HCT116 (cell line): ENCODE measurements at regions not wholly inside any gene's neighbourhood (a gene's known extent, or its start where the extent isn't known, plus 50 kb on each side); places are given as distances from the start of the nearest gene placed in this dataset.

ENCODE experiments used
- ATAC-seq: fragments of 200-7000 bp; cut with Tn5 transposase; 2 replicates; pipeline ENCODE4 v1.9.1; 2020; ENCODE audit warnings: mild to moderate bottlenecking, moderate library complexity
- BruUV-seq: library from RNA; stranded (reverse); fragments of 400-500 nt; replicated peaks from 2 replicates; lab custom pipeline; 2021; lab: Mats Ljungman, UMichigan
- CTCF ChIA-PET: fragments of 300-600 bp; sonication (Branson Sonifier 250); formaldehyde crosslinking; loops from one replicate; lab custom pipeline; 2021; ENCODE audit warnings: antibody characterized with exemption; lab: Charles Lee
- POLR2A ChIA-PET: fragments of 300-600, 350-600 bp; sonication (Branson Sonifier 250); formaldehyde crosslinking; loops from one replicate; lab custom pipeline; 2021; ENCODE audit warnings: antibody characterized with exemption; lab: Charles Lee
- RAD21 ChIA-PET, 2 experiments: fragments of 300-600 bp; sonication (Branson Sonifier 250); formaldehyde crosslinking; loops; one replicate each; lab custom pipeline; 2023; ENCODE audit warnings: low total read pairs in 2 of 2; ENCODE audit not compliant: uncharacterized antibody in 2 of 2, unreplicated experiment in 2 of 2, low non-redundant PET in 1 of 2; lab: Charles Lee
- DNase-seq: peaks from one replicate; pipeline ENCODE4 v3.0.0-alpha.2; 2010; ENCODE audit warnings: low read depth, low spot score
- H2AFZ ChIP-seq: fragments of 200-600 bp; shearing (Covaris generic), sonication (generic); 2 replicates; pipeline ENCODE4 v1.6.1; 2017; ENCODE audit warnings: low read depth, mixed run types, mixed read lengths, antibody characterized with exemption, low read length; ENCODE audit not compliant: poor library complexity, severe bottlenecking
- H3K27ac ChIP-seq: 2 replicates; pipeline ENCODE4 v1.5.1; 2012; ENCODE audit warnings: low read depth, low read length
- H3K27me3 ChIP-seq: fragments of 200-600 bp; sonication (generic); 2 replicates; pipeline ENCODE4 v1.6.1; 2016; ENCODE audit warnings: mixed run types, low read length, mixed read lengths; ENCODE audit not compliant: insufficient read depth
- H3K36me3 ChIP-seq, 2 experiments: fragments of 200-500 bp in 1 of 2; fragments of 200-600 bp in 1 of 2; sonication (Bioruptor generic) in 1 of 2; sonication (generic) in 1 of 2; 2 replicates each; pipeline versions ENCODE4 v1.5.1 to v1.6.1; 2014 to 2016; ENCODE audit warnings: low read length in 2 of 2, inconsistent platforms in 1 of 2, mixed read lengths in 1 of 2, mixed run types in 1 of 2; ENCODE audit not compliant: insufficient read depth in 2 of 2, control insufficient read depth in 1 of 2
- H3K4me1 ChIP-seq, 2 experiments: fragments of 200-600 bp in 1 of 2; sonication (generic) in 1 of 2; 2 replicates each; pipeline versions ENCODE4 v1.5.1 to v1.6.1; 2012 to 2017; ENCODE audit warnings: low read length in 2 of 2, inconsistent platforms in 1 of 2, mild to moderate bottlenecking in 1 of 2, mixed read lengths in 1 of 2, mixed run types in 1 of 2, moderate library complexity in 1 of 2; ENCODE audit not compliant: insufficient read depth in 2 of 2, control insufficient read depth in 1 of 2
- H3K4me2 ChIP-seq: fragments of 200-600 bp; sonication (generic); 2 replicates; pipeline ENCODE4 v1.6.1; 2017; ENCODE audit warnings: mixed run types, low read length, mixed read lengths
- H3K4me3 ChIP-seq, 2 experiments: fragments of 200-600 bp in 1 of 2; sonication (generic) in 1 of 2; replicated peaks in 1 of 2; 2 replicates each; pipeline ENCODE4 v1.5.1; 2011 to 2016; ENCODE audit warnings: low read length in 2 of 2, control low read depth in 1 of 2, low read depth in 1 of 2, mild to moderate bottlenecking in 1 of 2, mixed read lengths in 1 of 2, mixed run types in 1 of 2
- H3K79me2 ChIP-seq: fragments of 200-600 bp; sonication (generic); 2 replicates; pipeline ENCODE4 v1.6.1; 2017; ENCODE audit warnings: mild to moderate bottlenecking, mixed run types, low read length, moderate library complexity, mixed read lengths; ENCODE audit not compliant: insufficient read depth
- H3K9ac ChIP-seq: fragments of 200-600 bp; sonication (generic); 2 replicates; pipeline ENCODE4 v1.6.1; 2016; ENCODE audit warnings: low read length, mixed read lengths
- H3K9me2 ChIP-seq: fragments of 200-600 bp; sonication (generic), shearing (Covaris generic); 2 replicates; pipeline ENCODE4 v1.6.1; 2017; ENCODE audit warnings: mixed run types, mild to moderate bottlenecking, moderate library complexity; ENCODE audit not compliant: insufficient read depth
- H3K9me3 ChIP-seq, 2 experiments: fragments of 200-500 bp in 1 of 2; fragments of 200-600 bp in 1 of 2; sonication (Bioruptor generic) in 1 of 2; sonication (generic) in 1 of 2; 2 replicates each; pipeline ENCODE4 v1.6.1; 2014 to 2017; ENCODE audit warnings: low read length in 2 of 2, mixed read lengths in 2 of 2, inconsistent platforms in 1 of 2, low read depth in 1 of 2, mild to moderate bottlenecking in 1 of 2, mixed run types in 1 of 2, moderate library complexity in 1 of 2; ENCODE audit not compliant: control insufficient read depth in 1 of 2, insufficient read depth in 1 of 2
- H4K20me1 ChIP-seq: fragments of 200-600 bp; sonication (generic), shearing (Covaris generic); 2 replicates; pipeline ENCODE4 v1.6.1; 2017; ENCODE audit warnings: mixed run types, mild to moderate bottlenecking, moderate library complexity; ENCODE audit not compliant: insufficient read depth
- CEBPB ChIP-seq: IDR thresholded peaks from 2 replicates; pipeline ENCODE4 v1.6.1; 2012; ENCODE audit warnings: low read depth
- ELF1 ChIP-seq: IDR thresholded peaks from 2 replicates; pipeline ENCODE4 v1.6.1; 2012; ENCODE audit warnings: low read depth, borderline replicate concordance
- EZH2 ChIP-seq: fragments of 200-600 bp; sonication (generic); IDR thresholded peaks from 2 replicates; pipeline ENCODE4 v1.6.1; 2017; ENCODE audit warnings: antibody characterized with exemption, mixed run types
- EZH2phosphoT487 ChIP-seq: fragments of 200-600 bp; IDR thresholded peaks from 2 replicates; pipeline ENCODE4 v1.6.1; 2018; ENCODE audit warnings: antibody characterized with exemption, borderline replicate concordance
- POLR2A ChIP-seq: IDR thresholded peaks from 2 replicates; pipeline ENCODE4 v1.7.0; 2011; ENCODE audit warnings: borderline replicate concordance; ENCODE audit not compliant: insufficient read depth, insufficient read length; ENCODE audit errors: extremely low read depth
- POLR2AphosphoS5 ChIP-seq: IDR thresholded peaks from 2 replicates; pipeline ENCODE4 v1.6.1; 2011; ENCODE audit warnings: mild to moderate bottlenecking, low read depth, low read length, moderate library complexity
- SIN3A ChIP-seq: IDR thresholded peaks from 2 replicates; pipeline ENCODE4 v1.6.1; 2012; ENCODE audit warnings: low read depth
- SRF ChIP-seq: IDR thresholded peaks from 2 replicates; pipeline ENCODE4 v1.6.1; 2012; ENCODE audit warnings: low read depth
- YY1 ChIP-seq: IDR thresholded peaks from 2 replicates; pipeline ENCODE4 v1.6.1; 2011; ENCODE audit warnings: low read length, low read depth, moderate library complexity, mild to moderate bottlenecking; ENCODE audit not compliant: insufficient replicate concordance; ENCODE audit errors: extremely low read depth
- ZNF274 ChIP-seq: fragments of 200-500 bp; sonication (Bioruptor generic); IDR thresholded peaks from 2 replicates; pipeline ENCODE4 v1.6.1; 2014; ENCODE audit warnings: mild to moderate bottlenecking, low read depth, low read length, inconsistent platforms
- intact Hi-C: fragments of 100-400 bp; cut with micrococcal nuclease; formaldehyde crosslinking; loops from 2 replicates; pipeline ENCODE4 v1.10.0; 2022
- TF ChIP-seq, protein P1 (sequence below): IDR thresholded peaks from 2 replicates; pipeline ENCODE4 v1.6.1; 2012
- TF ChIP-seq, protein P2 (sequence below), 3 experiments: fragments of 200-600 bp in 1 of 3; sonication (generic) in 1 of 3; IDR thresholded peaks in 2 of 3; conservative IDR thresholded peaks in 1 of 3; 2 replicates each; pipeline ENCODE4 v1.5.1; 2012 to 2017; ENCODE audit warnings: low read depth in 2 of 3, low read length in 2 of 3, antibody characterized with exemption in 1 of 3, borderline replicate concordance in 1 of 3, control low read depth in 1 of 3, mild to moderate bottlenecking in 1 of 3, mixed read lengths in 1 of 3, mixed run types in 1 of 3, moderate library complexity in 1 of 3; ENCODE audit not compliant: insufficient read depth in 1 of 3

DNA sequence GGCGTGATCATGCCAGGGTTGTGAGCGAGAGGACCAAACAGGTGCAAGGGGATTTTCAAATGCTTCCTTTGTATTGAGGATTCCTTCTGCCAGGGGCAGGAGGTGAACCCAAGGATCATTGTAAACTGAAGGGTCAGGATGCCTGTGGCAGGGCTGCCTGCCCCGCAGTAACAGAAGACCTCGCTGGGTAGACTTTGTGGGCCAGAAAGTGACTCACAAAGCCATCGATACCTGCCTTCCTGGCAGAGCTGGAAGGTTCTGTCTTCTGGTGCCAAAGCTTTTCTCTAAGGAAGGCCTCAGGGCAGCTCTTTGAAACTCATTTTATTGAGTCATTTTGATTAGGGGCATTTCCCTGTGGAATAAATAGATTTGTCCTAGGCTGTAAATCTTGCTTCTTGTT lies 223.4 kb downstream of the ICE1 start:
- no peaks in the 10 kb centered on the region for H3K36me3 ChIP-seq
- intact Hi-C loops, result no loop called here
- H3K27ac ChIP-seq, result no peak overlapping the region
- no peaks in the 10 kb centered on the region for H3K9me2 ChIP-seq
- H3K4me3 ChIP-seq, result no peak overlapping the region
- H3K4me1 ChIP-seq, result no peaks in the 10 kb centered on the region; a peak in 1 of 4 replicates
- ChIA-PET POLR2A (no interaction called here), RAD21 (no interaction called here), CTCF (no interaction called here)
- no peak overlapping the region for H3K9ac ChIP-seq
- TF ChIP-seq ELF1, result no peak
- no peak for TF ChIP-seq CEBPB
- no peak for TF ChIP-seq YY1
- TF ChIP-seq, protein P1, sequence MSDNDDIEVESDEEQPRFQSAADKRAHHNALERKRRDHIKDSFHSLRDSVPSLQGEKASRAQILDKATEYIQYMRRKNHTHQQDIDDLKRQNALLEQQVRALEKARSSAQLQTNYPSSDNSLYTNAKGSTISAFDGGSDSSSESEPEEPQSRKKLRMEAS, result no peak
- no peak for TF ChIP-seq SIN3A
- TF ChIP-seq, protein P2, sequence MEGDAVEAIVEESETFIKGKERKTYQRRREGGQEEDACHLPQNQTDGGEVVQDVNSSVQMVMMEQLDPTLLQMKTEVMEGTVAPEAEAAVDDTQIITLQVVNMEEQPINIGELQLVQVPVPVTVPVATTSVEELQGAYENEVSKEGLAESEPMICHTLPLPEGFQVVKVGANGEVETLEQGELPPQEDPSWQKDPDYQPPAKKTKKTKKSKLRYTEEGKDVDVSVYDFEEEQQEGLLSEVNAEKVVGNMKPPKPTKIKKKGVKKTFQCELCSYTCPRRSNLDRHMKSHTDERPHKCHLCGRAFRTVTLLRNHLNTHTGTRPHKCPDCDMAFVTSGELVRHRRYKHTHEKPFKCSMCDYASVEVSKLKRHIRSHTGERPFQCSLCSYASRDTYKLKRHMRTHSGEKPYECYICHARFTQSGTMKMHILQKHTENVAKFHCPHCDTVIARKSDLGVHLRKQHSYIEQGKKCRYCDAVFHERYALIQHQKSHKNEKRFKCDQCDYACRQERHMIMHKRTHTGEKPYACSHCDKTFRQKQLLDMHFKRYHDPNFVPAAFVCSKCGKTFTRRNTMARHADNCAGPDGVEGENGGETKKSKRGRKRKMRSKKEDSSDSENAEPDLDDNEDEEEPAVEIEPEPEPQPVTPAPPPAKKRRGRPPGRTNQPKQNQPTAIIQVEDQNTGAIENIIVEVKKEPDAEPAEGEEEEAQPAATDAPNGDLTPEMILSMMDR (IDR thresholded peaks at IDR 0.05 in 2 of 3, conservative IDR thresholded peaks at IDR 0.05 in 1 of 3; ENCODE audit: borderline replicate concordance in 1 of 3, insufficient read depth in 1 of 3, low read depth in 2 of 3, low read length in 2 of 3), result no peak
- TF ChIP-seq POLR2A, result no peak
- no peak for TF ChIP-seq EZH2phosphoT487
- no peak for ATAC-seq
- peaks cover 28% of the 10 kb centered on the region for H3K27me3 ChIP-seq
- H4K20me1 ChIP-seq, result no peaks in the 10 kb centered on the region
- no peak for DNase-seq
- H3K9me3 ChIP-seq, result no peaks in the 10 kb centered on the region
- no peak overlapping the region for H3K4me2 ChIP-seq
- no peaks in the 10 kb centered on the region for H3K79me2 ChIP-seq
- no TSS peak for BruUV-seq
- no peak overlapping the region for H2AFZ ChIP-seq

DNA sequence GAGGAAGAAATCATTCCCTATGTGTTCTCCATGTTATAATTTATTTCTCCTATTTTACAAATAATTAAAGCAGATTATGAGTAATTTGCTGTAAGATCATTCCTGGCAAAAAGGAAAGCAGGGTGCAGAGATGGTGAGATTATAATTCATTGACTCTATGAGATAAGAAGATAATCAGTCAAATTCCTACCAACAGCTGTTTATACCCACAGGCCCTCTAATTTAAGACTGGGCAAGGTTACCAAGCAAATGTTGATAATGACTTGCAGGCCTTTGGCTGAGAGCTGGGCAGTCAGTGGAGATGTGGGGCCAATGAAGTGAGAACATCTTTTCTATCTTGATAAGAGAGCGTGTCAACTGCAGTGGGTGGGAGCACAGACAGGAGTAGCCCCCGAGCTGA lies 222.7 kb downstream of the ICE1 start:
- Histone ChIP-seq H3K79me2 (no peaks in the 10 kb centered on the region), H3K9ac (no peak overlapping the region), H3K27ac (no peak overlapping the region), H4K20me1 (no peaks in the 10 kb centered on the region), H3K9me3 (no peaks in the 10 kb centered on the region), H3K4me2 (no peak overlapping the region), H3K9me2 (no peaks in the 10 kb centered on the region), H2AFZ (no peak overlapping the region), H3K4me1 (no peaks in the 10 kb centered on the region; a peak in 1 of 4 replicates), H3K4me3 (no peak overlapping the region), H3K27me3 (peaks cover 28% of the 10 kb centered on the region), H3K36me3 (no peaks in the 10 kb centered on the region)
- no peak for TF ChIP-seq ZNF274
- TF ChIP-seq SRF, result no peak
- no peak for TF ChIP-seq CEBPB
- no peak for TF ChIP-seq EZH2phosphoT487
- no peak for TF ChIP-seq EZH2
- TF ChIP-seq SIN3A, result no peak
- TF ChIP-seq POLR2AphosphoS5, result no peak
- ChIA-PET RAD21 (no interaction called here), POLR2A (no interaction called here), CTCF (no interaction called here)
- DNase-seq (no peak), ATAC-seq (no peak)
- no TSS peak for BruUV-seq
- intact Hi-C loops, result no loop called here
